Colonic mucosa (tissue), 4 donors: ENCODE measurements at regions not wholly inside any gene's neighbourhood (a gene's known extent, or its start where the extent isn't known, plus 50 kb on each side); places are given as distances from the start of the nearest gene placed in this dataset.

ENCODE experiments used
- DNase-seq: peaks from one replicate; pipeline ENCODE4 v3.0.0-alpha.2; 2020
- H3K27ac ChIP-seq: fragments of 200-600 bp; one replicate; pipeline ENCODE4 v1.8.0; 2021
- H3K27me3 ChIP-seq: fragments of 200-600 bp; one replicate; pipeline ENCODE4 v1.8.0; 2021
- H3K36me3 ChIP-seq: fragments of 200-600 bp; one replicate; pipeline ENCODE4 v1.8.0; 2021
- H3K4me1 ChIP-seq: fragments of 200-600 bp; one replicate; pipeline ENCODE4 v1.8.0; 2021; ENCODE audit warnings: mild to moderate bottlenecking
- H3K4me3 ChIP-seq: fragments of 200-600 bp; one replicate; pipeline ENCODE4 v1.8.0; 2021
- H3K9ac ChIP-seq, 2 donors: one replicate each; pipeline ENCODE4 v1.7.0; 2013; ENCODE audit warnings: control low read depth in 2 of 2, low read depth in 2 of 2, low read length in 2 of 2
- H3K9me3 ChIP-seq: fragments of 200-600 bp; one replicate; pipeline ENCODE4 v1.8.0; 2021
- CTCF ChIP-seq: fragments of 200-600 bp; IDR thresholded peaks from one replicate; pipeline ENCODE4 v1.8.0; 2022; ENCODE audit warnings: antibody characterized with exemption, mild to moderate bottlenecking
- intact Hi-C: fragments of 100-400 bp; cut with DNase I; formaldehyde crosslinking; loops from one replicate; pipeline ENCODE4 v1.14.1; 2022
- donor health status: healthy.
- donor health status: DM: no; HTN: no; CAD: no.
- donor health status: DM: no; HTN: no; CAD: no.

- intact Hi-C loops, result no loop called here
- no peak for DNase-seq
- H3K4me1 ChIP-seq, result no peaks in the 10 kb centered on the region
These were observed 189.7 kb upstream of the PLPPR1 start for GRCh38 chr9:100838857-100839256.

GRCh38 chr9:100848726-100849125 lies 179.8 kb upstream of the PLPPR1 start:
- no peak for DNase-seq
- no peaks in the 10 kb centered on the region for H3K36me3 ChIP-seq
- no peaks in the 10 kb centered on the region for H3K9me3 ChIP-seq
- H3K4me3 ChIP-seq, result no peak overlapping the region
- TF ChIP-seq CTCF, result no peak
- no peaks in the 10 kb centered on the region for H3K27me3 ChIP-seq
- intact Hi-C loops, result no loop called here
- no peak overlapping the region for H3K9ac ChIP-seq
- no peaks in the 10 kb centered on the region for H3K4me1 ChIP-seq
- H3K27ac ChIP-seq, result no peak overlapping the region

More at GRCh38 chr9:100838857-100839256, 189.7 kb upstream of the PLPPR1 start:
- no peaks in the 10 kb centered on the region for H3K36me3 ChIP-seq
- no peak for TF ChIP-seq CTCF
- H3K27me3 ChIP-seq, result no peaks in the 10 kb centered on the region
- H3K4me3 ChIP-seq, result no peak overlapping the region
- no peak overlapping the region for H3K9ac ChIP-seq
- no peak overlapping the region for H3K27ac ChIP-seq
- H3K9me3 ChIP-seq, result no peaks in the 10 kb centered on the region

- H3K36me3 ChIP-seq, result no peaks in the 10 kb centered on the region
- no peaks in the 10 kb centered on the region for H3K27me3 ChIP-seq
- no peak for TF ChIP-seq CTCF
- DNase-seq, result no peak
- no peaks in the 10 kb centered on the region for H3K9me3 ChIP-seq
- H3K4me1 ChIP-seq, result no peaks in the 10 kb centered on the region
- H3K4me3 ChIP-seq, result no peak overlapping the region
- no peak overlapping the region for H3K27ac ChIP-seq
- no peak overlapping the region for H3K9ac ChIP-seq
- intact Hi-C loops, result no loop called here
These were observed 176.4 kb upstream of the PLPPR1 start for GRCh38 chr9:100852088-100852487.

- Histone ChIP-seq H3K4me1 (no peaks in the 10 kb centered on the region), H3K9me3 (no peaks in the 10 kb centered on the region), H3K27ac (no peak overlapping the region), H3K27me3 (no peaks in the 10 kb centered on the region), H3K9ac (no peak overlapping the region), H3K36me3 (no peaks in the 10 kb centered on the region), H3K4me3 (no peak overlapping the region)
- DNase-seq, result no peak
- TF ChIP-seq CTCF, result no peak
- intact Hi-C loops, result no loop called here
These were observed 172.3 kb upstream of the PLPPR1 start for GRCh38 chr9:100856238-100856637.

GRCh38 chr9:100865111-100865510 lies 163.4 kb upstream of the PLPPR1 start:
- DNase-seq, result no peak
- H3K36me3 ChIP-seq, result no peaks in the 10 kb centered on the region
- H3K4me3 ChIP-seq, result no peak overlapping the region
- intact Hi-C loops, result no loop called here
- H3K27me3 ChIP-seq, result no peaks in the 10 kb centered on the region
- no peaks in the 10 kb centered on the region for H3K4me1 ChIP-seq
- no peaks in the 10 kb centered on the region for H3K9me3 ChIP-seq
- no peak overlapping the region for H3K27ac ChIP-seq
- no peak overlapping the region for H3K9ac ChIP-seq
- TF ChIP-seq CTCF, result no peak

- Histone ChIP-seq H3K36me3 (no peaks in the 10 kb centered on the region), H3K4me1 (no peaks in the 10 kb centered on the region), H3K9me3 (no peaks in the 10 kb centered on the region), H3K27me3 (no peaks in the 10 kb centered on the region), H3K4me3 (no peak overlapping the region), H3K27ac (no peak overlapping the region), H3K9ac (no peak overlapping the region)
- DNase-seq, result no peak
- no peak for TF ChIP-seq CTCF
- intact Hi-C loops, result no loop called here
These were observed 162.9 kb upstream of the PLPPR1 start for GRCh38 chr9:100865648-100866047.
